ENCODE measurements at regions not wholly inside any gene's neighbourhood (a gene's known extent, or its start where the extent isn't known, plus 50 kb on each side); places are given as distances from the start of the nearest gene placed in this dataset.

DNA sequence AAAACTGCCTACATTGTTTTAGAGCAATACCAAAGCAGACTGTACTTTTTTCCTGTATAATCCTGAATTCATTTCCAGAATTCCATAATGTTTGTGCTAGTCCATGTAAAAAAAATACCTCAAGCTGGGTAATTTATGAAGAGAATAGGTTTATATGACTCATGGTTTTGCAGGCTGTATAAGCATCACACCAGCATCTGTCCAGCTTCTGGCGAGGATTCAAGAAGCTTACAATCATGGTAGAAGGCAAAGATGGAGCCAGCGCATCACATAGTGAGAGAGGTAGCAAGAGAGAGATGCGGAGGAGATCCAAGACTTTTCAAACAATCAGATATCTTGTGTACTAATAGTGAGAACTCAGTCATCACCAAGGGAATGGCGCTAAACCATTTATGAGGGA, 280.3 kb upstream of the CDH9 start:
- ChIA-PET POLR2A (no interaction called here), CTCF (no interaction called here)
- DNase-seq (ENCODE audit: low read depth, low spot score): peak; percentile 8
- no peak overlapping the region for H3K27ac ChIP-seq (ENCODE audit: low read depth, low read length)
- H3K4me3 ChIP-seq (ENCODE audit: low read depth, low read length): no peak overlapping the region
- no peaks in the 10 kb centered on the region; the same call in 1 of the 2 replicates for H3K9me3 ChIP-seq (ENCODE audit: control insufficient read depth, insufficient read depth, low read length)
- H3K27me3 ChIP-seq (ENCODE audit: control insufficient read depth, insufficient read depth, low read length): no peaks in the 10 kb centered on the region
- TF ChIP-seq, protein P1, sequence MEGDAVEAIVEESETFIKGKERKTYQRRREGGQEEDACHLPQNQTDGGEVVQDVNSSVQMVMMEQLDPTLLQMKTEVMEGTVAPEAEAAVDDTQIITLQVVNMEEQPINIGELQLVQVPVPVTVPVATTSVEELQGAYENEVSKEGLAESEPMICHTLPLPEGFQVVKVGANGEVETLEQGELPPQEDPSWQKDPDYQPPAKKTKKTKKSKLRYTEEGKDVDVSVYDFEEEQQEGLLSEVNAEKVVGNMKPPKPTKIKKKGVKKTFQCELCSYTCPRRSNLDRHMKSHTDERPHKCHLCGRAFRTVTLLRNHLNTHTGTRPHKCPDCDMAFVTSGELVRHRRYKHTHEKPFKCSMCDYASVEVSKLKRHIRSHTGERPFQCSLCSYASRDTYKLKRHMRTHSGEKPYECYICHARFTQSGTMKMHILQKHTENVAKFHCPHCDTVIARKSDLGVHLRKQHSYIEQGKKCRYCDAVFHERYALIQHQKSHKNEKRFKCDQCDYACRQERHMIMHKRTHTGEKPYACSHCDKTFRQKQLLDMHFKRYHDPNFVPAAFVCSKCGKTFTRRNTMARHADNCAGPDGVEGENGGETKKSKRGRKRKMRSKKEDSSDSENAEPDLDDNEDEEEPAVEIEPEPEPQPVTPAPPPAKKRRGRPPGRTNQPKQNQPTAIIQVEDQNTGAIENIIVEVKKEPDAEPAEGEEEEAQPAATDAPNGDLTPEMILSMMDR (IDR thresholded peaks at IDR 0.05; ENCODE audit: low read depth, low read length): no peak

DNA sequence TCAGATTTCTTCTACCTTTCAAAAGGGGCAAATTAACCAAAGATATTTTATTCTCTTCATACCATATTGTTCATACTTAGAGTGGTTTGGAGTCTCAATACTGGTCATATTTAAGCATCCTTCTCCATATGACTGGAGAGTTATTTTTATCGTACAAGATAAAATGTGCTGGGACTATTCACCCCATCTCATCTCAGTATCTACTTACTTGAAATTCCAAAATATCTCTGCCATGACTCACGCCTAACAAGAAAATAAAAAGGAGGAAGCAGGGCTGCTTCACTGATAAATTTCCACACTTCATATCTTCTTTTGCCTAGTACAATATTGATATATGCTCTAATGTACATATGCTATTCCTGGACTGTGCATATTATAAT, 277.9 kb upstream of the CDH9 start:
- peak; percentile 32 for DNase-seq (ENCODE audit: low read depth, low spot score)
- TF ChIP-seq, protein P1 (IDR thresholded peaks at IDR 0.05; ENCODE audit: low read depth, low read length): no peak
- no peaks in the 10 kb centered on the region for H3K27me3 ChIP-seq (ENCODE audit: control insufficient read depth, insufficient read depth, low read length)
- no peak overlapping the region for H3K4me3 ChIP-seq (ENCODE audit: low read depth, low read length)
- ChIA-PET POLR2A (no interaction called here), CTCF (no interaction called here)
- no peaks in the 10 kb centered on the region for H3K9me3 ChIP-seq (ENCODE audit: control insufficient read depth, insufficient read depth, low read length)
- H3K27ac ChIP-seq (ENCODE audit: low read depth, low read length): peak overlapping the region; percentile 96

DNA sequence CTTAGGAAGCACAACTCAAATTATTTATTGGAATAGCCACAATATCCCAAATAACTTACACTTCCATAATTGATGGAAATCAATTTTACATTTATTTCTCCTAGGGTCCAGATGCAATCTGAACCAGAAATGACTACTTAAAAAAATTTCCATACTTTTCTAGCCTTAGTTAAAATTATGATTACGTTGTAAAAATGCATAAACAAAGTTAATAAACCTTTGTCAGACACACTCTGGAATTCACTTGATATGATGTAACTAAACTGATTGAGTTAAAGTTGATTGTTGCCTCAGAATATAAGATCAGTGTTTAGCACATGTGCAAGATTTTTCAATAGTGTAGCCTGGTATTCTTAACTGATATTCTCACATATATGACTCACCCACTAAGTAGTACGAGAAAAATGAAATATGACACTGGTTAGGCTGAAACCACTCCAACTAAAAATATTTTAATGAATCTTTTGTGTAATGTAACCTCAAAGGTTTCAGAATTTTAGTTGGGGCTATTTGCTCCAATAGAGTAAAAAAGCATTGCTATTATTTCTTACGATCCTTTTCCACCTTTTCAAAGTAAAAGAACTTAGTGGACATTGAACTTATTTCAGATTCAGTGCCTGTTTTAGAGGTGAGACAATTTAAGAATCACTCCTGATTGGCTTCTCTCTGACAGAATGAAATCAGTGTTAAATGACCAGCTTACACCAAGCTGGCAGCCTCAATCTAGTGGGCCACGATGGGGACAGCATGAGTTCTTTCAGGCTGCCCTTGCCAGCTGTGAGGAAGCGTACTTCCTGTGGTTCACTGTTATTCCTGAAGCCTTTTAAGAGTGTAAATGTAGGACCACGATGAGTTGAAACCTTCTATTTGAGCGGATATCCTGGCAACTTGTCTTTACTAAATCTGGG, 277.2 kb upstream of the CDH9 start:
- POLR2A ChIA-PET: no interaction called here
- H3K27me3 ChIP-seq (ENCODE audit: control insufficient read depth, insufficient read depth, low read length): no peaks in the 10 kb centered on the region
- no peaks in the 10 kb centered on the region for H3K9me3 ChIP-seq (ENCODE audit: control insufficient read depth, insufficient read depth, low read length)
- H3K4me3 ChIP-seq (ENCODE audit: low read depth, low read length): no peak overlapping the region
- peak; percentile 18 for DNase-seq (ENCODE audit: low read depth, low spot score)
- TF ChIP-seq, protein P1 (IDR thresholded peaks at IDR 0.05; ENCODE audit: low read depth, low read length): no peak
- H3K27ac ChIP-seq (ENCODE audit: low read depth, low read length): peak overlapping the region; percentile 96
- CTCF ChIA-PET: no interaction called here

- DNase-seq (ENCODE audit: low read depth, low spot score): no peak
- Histone ChIP-seq H3K27me3 (ENCODE audit: control insufficient read depth, insufficient read depth, low read length) (no peaks in the 10 kb centered on the region), H3K4me3 (ENCODE audit: low read depth, low read length) (no peak overlapping the region), H3K9me3 (ENCODE audit: control insufficient read depth, insufficient read depth, low read length) (no peaks in the 10 kb centered on the region), H3K27ac (ENCODE audit: low read depth, low read length) (no peak overlapping the region)
- ChIA-PET CTCF (no interaction called here), POLR2A (interaction anchor here (0.6 kb wide), 1 partner anchor 164 kb away, joined by 4 read pairs; no protein-coding TSS in a partner anchor)
- TF ChIP-seq, protein P1 (IDR thresholded peaks at IDR 0.05; ENCODE audit: low read depth, low read length): no peak
Observed at GRCh38 chr5:27313549-27313948, 275.2 kb upstream of the CDH9 start.

- Histone ChIP-seq H3K27ac (ENCODE audit: low read depth, low read length) (no peak overlapping the region), H3K9me3 (ENCODE audit: control insufficient read depth, insufficient read depth, low read length) (no peaks in the 10 kb centered on the region), H3K27me3 (ENCODE audit: control insufficient read depth, insufficient read depth, low read length) (no peaks in the 10 kb centered on the region), H3K4me3 (ENCODE audit: low read depth, low read length) (no peak overlapping the region)
- no peak for DNase-seq (ENCODE audit: low read depth, low spot score)
- ChIA-PET CTCF (no interaction called here), POLR2A (no interaction called here)
- TF ChIP-seq, protein P1 (IDR thresholded peaks at IDR 0.05; ENCODE audit: low read depth, low read length): no peak
Observed at GRCh38 chr5:27312291-27312893, 274.0 kb upstream of the CDH9 start.
